HG02642 (cell line): ENCODE measurements at regions not wholly inside any gene's neighbourhood (a gene's known extent, or its start where the extent isn't known, plus 50 kb on each side); places are given as distances from the start of the nearest gene placed in this dataset.
"Not testable (repeated sequence)": the region's sequence is repeated elsewhere in the genome, so short reads cannot be mapped to it uniquely, and the experiment has no call there.

Experiments
- ATAC-seq: cut with Tn5 transposase; IDR thresholded peaks from one replicate; pipeline ENCODE4 v1.9.1; 2021; ENCODE audit warnings: mild to moderate bottlenecking; ENCODE audit not compliant: unreplicated experiment, poor library complexity

- peak; percentile 41 for ATAC-seq
Observed at GRCh38 chr10:29734962-29735627, 100.3 kb upstream of the SVIL start.

- ATAC-seq: no peak
Observed at GRCh38 chr10:29734640-29734961, 99.8 kb upstream of the SVIL start.

GRCh38 chr10:29733323-29733722, 98.6 kb upstream of the SVIL start:
- no peak for ATAC-seq

DNA sequence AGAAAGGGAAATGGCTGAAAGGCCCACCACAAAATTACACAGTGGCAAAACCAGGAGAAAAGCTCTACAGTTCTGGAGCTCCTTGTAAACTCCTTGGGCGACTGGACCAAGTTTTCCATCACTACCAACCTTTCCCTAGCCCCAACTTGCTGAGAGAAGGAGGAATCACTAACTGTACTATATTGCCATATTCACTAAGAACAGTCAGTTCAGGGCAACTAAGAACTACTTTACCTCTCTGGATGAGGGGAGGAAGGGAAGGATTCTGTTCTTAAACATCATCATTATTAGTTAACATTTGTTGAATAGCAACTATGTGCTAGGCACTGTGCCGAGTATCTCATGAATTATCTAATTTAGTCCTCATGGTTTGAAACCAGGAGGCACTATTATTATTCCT, 98.1 kb upstream of the SVIL start:
- no peak for ATAC-seq

DNA sequence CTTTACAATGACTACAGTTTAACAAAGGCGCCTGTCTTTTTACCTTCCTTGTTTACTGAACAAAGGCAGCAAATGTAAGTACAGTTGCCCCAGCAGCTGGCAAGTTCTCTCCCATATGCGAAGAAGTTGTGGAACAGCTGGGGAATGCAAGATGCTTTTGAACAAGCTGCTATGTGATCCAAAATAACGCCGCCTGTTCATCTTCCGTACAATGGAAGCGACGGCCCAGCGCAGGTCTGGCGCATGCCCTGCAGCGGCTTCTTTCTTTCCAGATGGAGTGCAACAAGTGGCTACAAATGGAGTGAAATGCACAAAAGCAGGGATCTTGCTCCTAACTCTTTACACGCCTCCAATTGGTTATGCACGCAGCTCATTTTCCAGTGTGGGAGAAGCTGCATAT, 97.0 kb upstream of the SVIL start:
- no peak for ATAC-seq

DNA sequence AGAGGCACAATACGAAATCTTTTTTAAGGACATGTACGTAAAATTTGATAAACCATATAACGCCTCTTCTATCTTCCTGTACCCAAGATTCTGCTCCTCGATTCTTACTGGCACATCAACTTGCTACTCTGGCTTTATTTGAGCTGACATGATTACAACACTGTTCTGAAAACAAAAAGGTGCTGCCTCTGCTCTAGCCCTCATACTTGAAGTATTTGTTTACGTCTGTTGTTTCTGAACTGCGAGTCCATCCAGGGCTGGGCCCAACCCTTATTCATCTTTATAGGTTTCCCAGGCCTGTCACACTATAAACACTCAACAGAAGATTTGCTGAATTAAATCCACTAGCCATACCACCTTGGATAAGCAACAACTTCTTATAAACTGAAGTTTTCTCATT, 96.2 kb upstream of the SVIL start:
- ATAC-seq: no peak

DNA sequence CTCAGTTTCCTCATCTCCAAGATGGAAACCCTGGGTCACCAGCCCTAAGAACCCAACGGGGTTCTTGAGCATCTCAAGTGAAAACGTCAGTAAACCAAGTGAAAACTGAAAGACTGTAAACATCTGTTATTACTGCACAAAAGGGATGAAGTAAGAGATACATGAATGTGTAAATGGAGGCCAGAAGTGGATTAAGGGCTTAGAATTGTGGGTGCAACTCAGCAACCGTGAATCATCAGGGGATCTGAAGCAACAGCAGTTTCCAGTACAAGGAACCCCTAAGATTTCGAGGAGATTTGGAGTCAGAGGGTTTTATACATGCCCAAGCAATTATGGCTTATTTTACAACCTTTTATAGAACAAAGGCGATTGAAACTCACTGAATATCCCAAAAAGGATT, 95.7 kb upstream of the SVIL start:
- no peak for ATAC-seq

DNA sequence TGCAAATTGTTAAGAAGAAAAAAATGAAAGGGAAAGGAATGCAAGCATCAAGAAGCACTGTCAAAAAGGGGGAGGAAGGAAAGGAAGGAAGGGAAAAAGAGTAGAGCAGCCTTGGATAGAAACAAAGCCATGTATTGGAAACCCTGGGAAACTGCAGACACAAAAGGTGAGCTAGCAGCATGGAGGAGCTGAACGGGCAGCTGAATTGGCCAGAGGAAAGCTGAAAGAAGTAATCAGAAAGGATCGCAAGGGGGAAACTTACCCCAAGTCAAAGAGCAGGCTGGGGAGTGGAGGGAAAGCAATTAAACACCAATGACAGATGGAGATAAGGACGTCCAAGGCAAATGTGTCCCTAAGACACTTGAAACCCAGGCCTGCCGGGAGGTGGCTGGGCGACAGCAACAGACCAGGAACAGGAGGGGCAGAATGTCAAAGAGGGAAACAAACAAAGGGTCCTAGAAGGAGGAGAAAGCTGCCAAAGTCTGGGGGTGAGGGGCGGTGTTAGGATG, 93.8 kb upstream of the SVIL start:
- no peak for ATAC-seq

GRCh38 chr10:29725927-29726326, 91.2 kb upstream of the SVIL start:
- ATAC-seq: not testable (repeated sequence)

- no peak for ATAC-seq
Observed at GRCh38 chr10:29725133-29725720, 90.5 kb upstream of the SVIL start.

- no peak for ATAC-seq
Observed at GRCh38 chr10:29723726-29724125, 89.0 kb upstream of the SVIL start.

DNA sequence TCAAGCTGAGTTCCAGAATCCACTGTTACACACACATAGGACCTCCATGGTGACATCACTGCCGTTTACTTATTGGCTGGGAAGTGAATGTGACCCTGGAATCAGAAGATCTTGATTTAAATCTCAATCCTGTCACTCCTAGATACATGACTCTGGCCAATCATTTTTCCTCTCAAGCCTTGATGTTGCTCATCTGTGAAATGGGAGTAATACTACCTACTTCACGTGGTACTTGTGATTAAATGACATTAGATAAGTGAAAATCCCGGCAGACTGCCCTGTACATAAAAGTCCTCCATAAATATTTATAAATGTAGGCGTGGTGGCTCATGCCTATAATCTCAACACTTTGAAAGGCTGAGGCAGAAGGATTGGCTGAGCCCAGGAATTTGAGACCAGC, 88.0 kb upstream of the SVIL start:
- no peak for ATAC-seq

- no peak for ATAC-seq
Observed at GRCh38 chr10:29720149-29720548, 85.4 kb upstream of the SVIL start.

GRCh38 chr10:29719281-29719675, 84.5 kb upstream of the SVIL start:
- no peak for ATAC-seq

DNA sequence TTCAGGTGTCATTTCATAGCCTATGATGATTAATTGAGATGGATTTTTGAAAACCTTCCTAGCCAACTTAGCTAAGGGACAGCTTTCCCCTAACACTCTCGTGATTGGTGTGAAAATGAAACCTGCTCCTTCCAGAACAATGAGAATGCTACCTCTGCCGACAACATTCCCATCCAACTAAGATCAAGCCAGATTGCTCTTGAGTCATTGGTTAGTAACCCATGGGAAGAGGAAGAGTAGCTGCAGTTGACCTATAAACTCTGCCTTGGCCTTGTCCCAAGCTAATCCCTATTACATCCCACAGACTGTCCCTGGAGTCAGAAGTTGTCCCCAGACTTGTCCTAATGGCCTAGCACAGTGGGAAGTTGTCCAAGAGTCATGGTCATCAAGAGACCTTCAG, 80.5 kb upstream of the SVIL start:
- no peak for ATAC-seq

- no peak for ATAC-seq
Observed at GRCh38 chr10:29714096-29714874, 79.5 kb upstream of the SVIL start.

GRCh38 chr10:29713450-29713849, 78.7 kb upstream of the SVIL start:
- no peak for ATAC-seq

DNA sequence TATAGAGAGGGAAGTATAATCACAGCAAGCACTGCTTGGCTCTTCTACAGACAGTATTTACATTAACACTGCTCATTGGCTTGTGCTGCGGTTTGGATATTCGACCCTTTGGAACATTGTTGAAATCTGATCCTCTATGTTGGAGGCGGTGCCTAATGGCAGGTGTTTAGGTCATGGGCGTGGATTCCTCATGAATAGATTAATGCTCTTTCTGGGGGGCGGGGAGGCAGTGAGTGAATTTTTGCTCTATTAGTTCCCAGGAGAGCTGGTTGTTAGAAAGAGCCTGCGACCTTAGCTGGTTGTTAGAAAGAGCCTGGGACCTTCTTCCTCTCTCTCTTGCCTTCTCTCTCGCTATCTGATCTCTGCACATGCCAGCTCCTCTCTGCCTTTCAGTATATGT, 77.3 kb upstream of the SVIL start:
- ATAC-seq: no peak

DNA sequence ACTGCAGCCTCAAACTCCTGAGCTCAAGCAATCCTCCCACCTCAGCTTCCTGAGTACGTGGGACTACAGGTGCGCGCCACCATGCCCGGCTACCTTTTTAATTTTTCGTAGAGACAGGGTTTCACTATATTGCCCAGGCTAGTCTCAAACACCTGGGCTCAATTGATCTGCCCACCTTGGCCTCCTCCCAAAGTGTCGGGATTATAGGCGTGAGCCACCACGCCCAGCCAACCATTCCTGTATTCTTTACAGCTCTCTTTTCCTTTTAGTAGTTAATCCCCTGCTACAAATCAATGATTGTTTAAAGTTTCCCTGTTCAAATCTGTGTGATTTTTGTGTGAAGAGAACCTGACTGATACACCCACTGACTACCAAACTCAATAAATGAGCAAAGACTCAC, 75.4 kb upstream of the SVIL start:
- no peak for ATAC-seq

DNA sequence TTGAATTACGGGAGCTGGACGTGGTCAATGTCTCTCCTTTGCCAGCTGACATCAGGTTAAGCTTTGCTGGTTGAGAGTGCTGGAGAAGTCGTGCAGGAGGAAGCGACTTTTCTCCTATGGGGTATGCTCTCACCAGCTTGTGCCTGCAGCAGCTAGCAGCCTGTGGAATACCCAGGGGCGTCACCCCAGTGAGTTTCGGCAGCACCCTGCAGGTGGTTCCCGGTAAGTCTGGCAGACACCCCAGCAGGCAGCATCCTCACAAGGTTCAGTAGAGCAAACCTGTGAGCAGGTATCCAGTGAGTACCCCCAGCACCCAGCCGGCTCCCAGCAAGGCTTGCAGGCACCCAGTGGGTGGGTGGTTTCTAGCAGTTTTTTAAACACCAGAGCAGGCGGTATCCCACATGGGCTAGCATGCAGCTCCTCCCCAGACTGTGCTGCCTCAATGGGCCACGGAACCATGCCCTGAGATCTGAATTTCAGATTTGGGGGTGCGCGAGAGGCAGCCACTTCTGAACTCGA, 74.8 kb upstream of the SVIL start:
- ATAC-seq: no peak

GRCh38 chr10:29703271-29703670, 68.5 kb upstream of the SVIL start:
- ATAC-seq: no peak
